Stomach (tissue), 8 donors: ENCODE measurements at regions not wholly inside any gene's neighbourhood (a gene's known extent, or its start where the extent isn't known, plus 50 kb on each side); places are given as distances from the start of the nearest gene placed in this dataset.

ENCODE experiments used
- DNase-seq, 2 donors: peaks; one replicate each; pipeline versions ENCODE4 v3.0.0 to v3.0.0-alpha.2; 2013 to 2019
- H3K27ac ChIP-seq, 5 donors: fragments of 200-600 bp in 4 of 5; sonication (generic) in 4 of 5; one replicate each; pipeline ENCODE4 v1.5.1; 2013 to 2019; ENCODE audit warnings: mild to moderate bottlenecking in 1 of 5, moderate library complexity in 1 of 5
- H3K27me3 ChIP-seq, 3 donors: fragments of 200-600 bp; sonication (generic); one replicate each; pipeline ENCODE4 v1.5.1; 2017 to 2019; ENCODE audit warnings: mixed run types in 1 of 3
- H3K36me3 ChIP-seq, 4 donors: fragments of 200-600 bp; sonication (generic); 1 replicate in 3 of 4; 2 replicates in 1 of 4; pipeline ENCODE4 v1.5.1; 2016 to 2019
- H3K4me1 ChIP-seq, 4 donors: fragments of 200-600 bp; sonication (generic); one replicate each; pipeline ENCODE4 v1.5.1; 2016 to 2019
- H3K4me3 ChIP-seq, 4 donors: fragments of 200-600 bp; sonication (generic) in 3 of 4; one replicate each; pipeline ENCODE4 v1.5.1; 2016 to 2019; ENCODE audit warnings: mild to moderate bottlenecking in 1 of 4
- H3K9me3 ChIP-seq, 4 donors: fragments of 200-600 bp; sonication (generic); one replicate each; pipeline ENCODE4 v1.5.1; 2016 to 2019
- EP300 ChIP-seq: sonication (generic); formaldehyde crosslinking; IDR thresholded peaks from one replicate; pipeline ENCODE4 v1.6.1; 2017; ENCODE audit warnings: antibody characterized with exemption
- POLR2A ChIP-seq, 4 donors: fragments of 450-650 bp; IDR thresholded peaks; one replicate each; pipeline ENCODE4 v1.6.1; 2016; ENCODE audit warnings: antibody characterized with exemption in 4 of 4, control low read depth in 2 of 4, mild to moderate bottlenecking in 1 of 4, moderate library complexity in 1 of 4
- POLR2AphosphoS5 ChIP-seq, 3 donors: sonication (generic); formaldehyde crosslinking; IDR thresholded peaks; one replicate each; pipeline ENCODE4 v1.6.1; 2016; ENCODE audit warnings: antibody characterized with exemption in 3 of 3
- WGBS, 5 donors: extraction: QIAGEN DNeasy Blood & Tissue Kit in 3 of 5; methylation state at CpG; one replicate each; pipeline versions ENCODE4 v1.1.5 to v1.1.7; 2013 to 2018; 5-methylcytosine and 5-hydroxymethylcytosine counted together
- intact Hi-C: fragments of 100-400 bp; cut with DNase I; formaldehyde crosslinking; loops from one replicate; pipeline ENCODE4 v1.15.1; 2023; ENCODE audit warnings: low total_unique reads
- TF ChIP-seq, protein P1 (sequence below), 7 experiments: fragments of 450-650 bp in 4 of 7; fragments of 200-600 bp in 3 of 7; sonication (generic) in 3 of 7; IDR thresholded peaks; one replicate each; pipeline ENCODE4 v1.5.1; 2016 to 2019; ENCODE audit warnings: antibody characterized with exemption in 7 of 7, control low read depth in 2 of 7, mild to moderate bottlenecking in 1 of 7
- donor health status: healthy with polysubstance abuse.
- donor health status: Bipolar disorder and iron deficiency.
- donor health status: healthy.

DNA sequence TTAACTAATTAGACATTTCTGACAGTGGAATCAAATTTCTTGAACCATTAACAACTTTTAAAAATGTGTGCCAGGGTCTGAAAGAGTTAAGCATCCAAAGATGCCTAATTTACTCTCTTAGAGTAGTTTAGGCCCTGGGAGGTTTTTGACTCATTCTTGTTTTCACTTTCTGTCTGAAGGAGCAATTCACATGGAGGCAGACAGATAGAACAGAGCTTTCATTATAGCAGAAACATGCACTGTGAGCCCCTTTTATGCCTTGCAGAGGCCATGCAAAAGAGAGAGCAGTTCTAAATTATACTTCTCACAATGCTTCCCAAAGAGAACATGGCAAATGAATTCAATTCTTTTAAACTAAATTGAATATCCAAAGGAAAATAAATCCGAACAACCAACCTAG, 554.8 kb downstream of the MFSD1 start:
- no peaks in the 10 kb centered on the region for H3K36me3 ChIP-seq
- no peak overlapping the region for H3K4me3 ChIP-seq
- no peak overlapping the region for H3K27ac ChIP-seq
- peak in 1 of 2 donors; percentile 17 for DNase-seq
- TF ChIP-seq POLR2A (IDR thresholded peaks at IDR 0.05) (no peak), EP300 (no peak), POLR2AphosphoS5 (IDR thresholded peaks at IDR 0.05) (no peak)
- TF ChIP-seq, protein P1, sequence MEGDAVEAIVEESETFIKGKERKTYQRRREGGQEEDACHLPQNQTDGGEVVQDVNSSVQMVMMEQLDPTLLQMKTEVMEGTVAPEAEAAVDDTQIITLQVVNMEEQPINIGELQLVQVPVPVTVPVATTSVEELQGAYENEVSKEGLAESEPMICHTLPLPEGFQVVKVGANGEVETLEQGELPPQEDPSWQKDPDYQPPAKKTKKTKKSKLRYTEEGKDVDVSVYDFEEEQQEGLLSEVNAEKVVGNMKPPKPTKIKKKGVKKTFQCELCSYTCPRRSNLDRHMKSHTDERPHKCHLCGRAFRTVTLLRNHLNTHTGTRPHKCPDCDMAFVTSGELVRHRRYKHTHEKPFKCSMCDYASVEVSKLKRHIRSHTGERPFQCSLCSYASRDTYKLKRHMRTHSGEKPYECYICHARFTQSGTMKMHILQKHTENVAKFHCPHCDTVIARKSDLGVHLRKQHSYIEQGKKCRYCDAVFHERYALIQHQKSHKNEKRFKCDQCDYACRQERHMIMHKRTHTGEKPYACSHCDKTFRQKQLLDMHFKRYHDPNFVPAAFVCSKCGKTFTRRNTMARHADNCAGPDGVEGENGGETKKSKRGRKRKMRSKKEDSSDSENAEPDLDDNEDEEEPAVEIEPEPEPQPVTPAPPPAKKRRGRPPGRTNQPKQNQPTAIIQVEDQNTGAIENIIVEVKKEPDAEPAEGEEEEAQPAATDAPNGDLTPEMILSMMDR (IDR thresholded peaks at IDR 0.05) = no peak
- no peaks in the 10 kb centered on the region for H3K4me1 ChIP-seq
- H3K9me3 ChIP-seq = no peaks in the 10 kb centered on the region
- peaks cover 0 to 4% (median 0%) of the 10 kb centered on the region in 3 donors for H3K27me3 ChIP-seq
- intact Hi-C loops = no loop called here
- WGBS, 5 donors = 36 to 77% (median 72%) methylated on average over 1 of the region's 1 CpG

- Histone ChIP-seq H3K4me3 (no peak overlapping the region), H3K27me3 (no peaks in the 10 kb centered on the region), H3K36me3 (no peaks in the 10 kb centered on the region), H3K27ac (no peak overlapping the region), H3K9me3 (no peaks in the 10 kb centered on the region), H3K4me1 (no peaks in the 10 kb centered on the region)
- DNase-seq = no peak
- no peak for TF ChIP-seq POLR2A (IDR thresholded peaks at IDR 0.05)
- TF ChIP-seq POLR2AphosphoS5 (IDR thresholded peaks at IDR 0.05) = no peak
- TF ChIP-seq EP300 = no peak
- TF ChIP-seq, protein P1 (IDR thresholded peaks at IDR 0.05) = no peak
- intact Hi-C loops = no loop called here
- 68 to 89% (median 73%) methylated on average over 1 of the region's 1 CpG for WGBS, 5 donors
These were observed 562.7 kb downstream of the MFSD1 start for GRCh38 chr3:159364511-159364910.

- H3K4me1 ChIP-seq = no peaks in the 10 kb centered on the region
- TF ChIP-seq EP300 = no peak
- TF ChIP-seq, protein P1 (IDR thresholded peaks at IDR 0.05) = no peak
- TF ChIP-seq POLR2AphosphoS5 (IDR thresholded peaks at IDR 0.05) = no peak
These were observed 564.6 kb downstream of the MFSD1 start for GRCh38 chr3:159366476-159366875.

DNA sequence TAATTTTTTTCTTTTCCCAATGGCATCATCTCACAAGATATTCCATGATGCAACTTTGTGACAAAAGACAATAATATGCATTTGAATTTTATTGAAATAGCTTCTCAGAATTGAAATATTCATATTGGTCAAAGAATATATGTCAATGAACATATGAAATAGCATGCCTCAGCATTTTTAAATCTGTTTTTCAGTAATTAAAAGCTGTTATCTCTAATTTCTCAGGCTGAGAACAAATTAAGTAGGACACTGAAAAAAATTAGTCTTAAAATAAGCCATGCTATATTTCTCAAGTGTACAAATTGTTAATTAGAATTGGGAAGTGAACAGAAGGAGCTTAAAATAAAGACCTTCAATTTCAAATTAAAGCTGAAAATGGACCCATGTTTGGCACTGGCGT, 570.1 kb downstream of the MFSD1 start:
- 84 to 96% (median 88%) methylated on average over 1 of the region's 1 CpG for WGBS, 5 donors
- Histone ChIP-seq H3K27ac (no peak overlapping the region), H3K4me1 (no peaks in the 10 kb centered on the region), H3K4me3 (no peak overlapping the region), H3K9me3 (no peaks in the 10 kb centered on the region), H3K27me3 (no peaks in the 10 kb centered on the region), H3K36me3 (no peaks in the 10 kb centered on the region)
- no peak for DNase-seq
- intact Hi-C loops = no loop called here
- no peak for TF ChIP-seq EP300
- TF ChIP-seq POLR2AphosphoS5 (IDR thresholded peaks at IDR 0.05) = no peak
- TF ChIP-seq, protein P1 (IDR thresholded peaks at IDR 0.05) = no peak
- TF ChIP-seq POLR2A (IDR thresholded peaks at IDR 0.05) = no peak

More at GRCh38 chr3:159366476-159366875, 564.6 kb downstream of the MFSD1 start:
- no peak overlapping the region for H3K4me3 ChIP-seq
- DNase-seq = no peak
- intact Hi-C loops = no loop called here
- H3K27me3 ChIP-seq = no peaks in the 10 kb centered on the region
- no peak overlapping the region for H3K27ac ChIP-seq
- H3K9me3 ChIP-seq = no peaks in the 10 kb centered on the region
- H3K36me3 ChIP-seq = no peaks in the 10 kb centered on the region
